Gastroesophageal sphincter (tissue), 3 donors: ENCODE measurements at regions not wholly inside any gene's neighbourhood (a gene's known extent, or its start where the extent isn't known, plus 50 kb on each side); places are given as distances from the start of the nearest gene placed in this dataset.

ENCODE experiments used
- EP300 ChIP-seq: sonication (generic); formaldehyde crosslinking; IDR thresholded peaks from one replicate; pipeline ENCODE4 v1.6.1; 2017; ENCODE audit warnings: antibody characterized with exemption, mild to moderate bottlenecking
- POLR2A ChIP-seq, 2 donors: fragments of 450-650 bp; IDR thresholded peaks; one replicate each; pipeline ENCODE4 v1.6.1; 2017; ENCODE audit warnings: antibody characterized with exemption in 2 of 2, mild to moderate bottlenecking in 2 of 2, moderate library complexity in 1 of 2
- POLR2AphosphoS5 ChIP-seq: sonication (generic); formaldehyde crosslinking; IDR thresholded peaks from one replicate; pipeline ENCODE4 v1.6.1; 2017; ENCODE audit warnings: antibody characterized with exemption
- TF ChIP-seq, protein P1 (sequence below), 4 experiments: fragments of 200-600 bp in 2 of 4; fragments of 450-650 bp in 2 of 4; sonication (generic) in 1 of 4; IDR thresholded peaks; one replicate each; pipeline ENCODE4 v1.5.1; 2017 to 2019; ENCODE audit warnings: antibody characterized with exemption in 4 of 4, mild to moderate bottlenecking in 2 of 4, moderate library complexity in 2 of 4

GRCh38 chr15:93345981-93346380 is 257.0 kb upstream of the RGMA start:
- TF ChIP-seq, protein P1, sequence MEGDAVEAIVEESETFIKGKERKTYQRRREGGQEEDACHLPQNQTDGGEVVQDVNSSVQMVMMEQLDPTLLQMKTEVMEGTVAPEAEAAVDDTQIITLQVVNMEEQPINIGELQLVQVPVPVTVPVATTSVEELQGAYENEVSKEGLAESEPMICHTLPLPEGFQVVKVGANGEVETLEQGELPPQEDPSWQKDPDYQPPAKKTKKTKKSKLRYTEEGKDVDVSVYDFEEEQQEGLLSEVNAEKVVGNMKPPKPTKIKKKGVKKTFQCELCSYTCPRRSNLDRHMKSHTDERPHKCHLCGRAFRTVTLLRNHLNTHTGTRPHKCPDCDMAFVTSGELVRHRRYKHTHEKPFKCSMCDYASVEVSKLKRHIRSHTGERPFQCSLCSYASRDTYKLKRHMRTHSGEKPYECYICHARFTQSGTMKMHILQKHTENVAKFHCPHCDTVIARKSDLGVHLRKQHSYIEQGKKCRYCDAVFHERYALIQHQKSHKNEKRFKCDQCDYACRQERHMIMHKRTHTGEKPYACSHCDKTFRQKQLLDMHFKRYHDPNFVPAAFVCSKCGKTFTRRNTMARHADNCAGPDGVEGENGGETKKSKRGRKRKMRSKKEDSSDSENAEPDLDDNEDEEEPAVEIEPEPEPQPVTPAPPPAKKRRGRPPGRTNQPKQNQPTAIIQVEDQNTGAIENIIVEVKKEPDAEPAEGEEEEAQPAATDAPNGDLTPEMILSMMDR (IDR thresholded peaks at IDR 0.05), result no peak
- TF ChIP-seq POLR2AphosphoS5 (no peak), POLR2A (IDR thresholded peaks at IDR 0.05) (no peak), EP300 (no peak)
